ENCODE measurements at regions not wholly inside any gene's neighbourhood (a gene's known extent, or its start where the extent isn't known, plus 50 kb on each side); places are given as distances from the start of the nearest gene placed in this dataset.

DNA sequence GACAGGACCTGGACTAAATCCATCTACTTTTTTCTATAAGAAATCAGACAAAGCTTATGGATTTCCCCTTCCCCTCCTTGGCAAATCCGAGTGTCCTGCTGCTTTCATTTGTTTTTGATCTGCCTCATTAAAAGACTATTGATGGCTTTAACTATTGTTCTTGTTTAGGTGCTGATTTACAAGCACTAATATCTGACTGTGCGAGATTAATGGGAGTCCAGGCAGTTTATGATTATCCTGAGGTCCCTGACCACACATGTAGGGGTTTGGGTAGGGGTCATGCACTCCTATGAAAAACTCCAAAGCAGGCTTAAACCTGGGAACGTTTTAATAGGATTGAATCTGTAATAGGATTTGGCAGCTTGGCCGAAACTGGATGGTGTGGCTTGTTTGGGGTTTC lies 317.5 kb upstream of the POU3F2 start:
- TF ChIP-seq EZH2phosphoT487 (IDR thresholded peaks at IDR 0.05; ENCODE audit: insufficient read depth, low read depth), result no peak
- TF ChIP-seq EZH2 (IDR thresholded peaks at IDR 0.05; ENCODE audit: insufficient read depth, poor library complexity, severe bottlenecking), result no peak

All from GM23248 (cell line).